DMS 273 (cell line): ENCODE measurements at regions not wholly inside any gene's neighbourhood (a gene's known extent, or its start where the extent isn't known, plus 50 kb on each side); places are given as distances from the start of the nearest gene placed in this dataset.

ENCODE experiments used
- DNase-seq: peaks from one replicate; lab custom pipeline; 2025; ENCODE audit not compliant: unreplicated experiment; lab: John Stamatoyannopoulos, UW

- DNase-seq = no peak
Measured at GRCh38 chr10:131444286-131444685, 132.8 kb upstream of the TCERG1L start.

GRCh38 chr10:131444862-131445461 lies 133.4 kb upstream of the TCERG1L start:
- DNase-seq = no peak

- no peak for DNase-seq
Measured at GRCh38 chr10:131445623-131446022, 134.1 kb upstream of the TCERG1L start.

- no peak for DNase-seq
Measured at GRCh38 chr10:131446171-131446570, 134.7 kb upstream of the TCERG1L start.

GRCh38 chr10:131448171-131448570 lies 136.7 kb upstream of the TCERG1L start:
- no peak for DNase-seq

- DNase-seq = no peak
Measured at GRCh38 chr10:131448883-131449282, 137.4 kb upstream of the TCERG1L start.

- no peak for DNase-seq
Measured at GRCh38 chr10:131450216-131450765, 138.8 kb upstream of the TCERG1L start.

GRCh38 chr10:131451407-131452015 lies 140.0 kb upstream of the TCERG1L start:
- no peak for DNase-seq

- DNase-seq = no peak
Measured at GRCh38 chr10:131452926-131453720, 141.6 kb upstream of the TCERG1L start.

GRCh38 chr10:131453721-131454634 lies 142.5 kb upstream of the TCERG1L start:
- peak; percentile 31 for DNase-seq

GRCh38 chr10:131456411-131456810 lies 144.9 kb upstream of the TCERG1L start:
- no peak for DNase-seq

GRCh38 chr10:131461093-131461492 lies 149.6 kb upstream of the TCERG1L start:
- DNase-seq = no peak

GRCh38 chr10:131464789-131465188 lies 153.3 kb upstream of the TCERG1L start:
- DNase-seq = no peak

GRCh38 chr10:131469551-131469950 lies 158.0 kb upstream of the TCERG1L start:
- no peak for DNase-seq

- DNase-seq = no peak
Measured at GRCh38 chr10:131473645-131474044, 162.1 kb upstream of the TCERG1L start.

- no peak for DNase-seq
Measured at GRCh38 chr10:131474416-131474815, 162.9 kb upstream of the TCERG1L start.

GRCh38 chr10:131475043-131475442 lies 163.5 kb upstream of the TCERG1L start:
- DNase-seq = no peak

- no peak for DNase-seq
Measured at GRCh38 chr10:131475803-131476202, 164.3 kb upstream of the TCERG1L start.

- no peak for DNase-seq
Measured at GRCh38 chr10:131477457-131478121, 166.1 kb upstream of the TCERG1L start.

GRCh38 chr10:131478377-131478989 lies 167.0 kb upstream of the TCERG1L start:
- DNase-seq = no peak
